ENCODE measurements at regions not wholly inside any gene's neighbourhood (a gene's known extent, or its start where the extent isn't known, plus 50 kb on each side); places are given as distances from the start of the nearest gene placed in this dataset.
A peak's percentile ranks its signal among the peaks of the same experiment; 100 is the strongest.

- no peak for DNase-seq
Measured at GRCh38 chr1:57794078-57794477, 370.2 kb upstream of the DAB1 start.

DNA sequence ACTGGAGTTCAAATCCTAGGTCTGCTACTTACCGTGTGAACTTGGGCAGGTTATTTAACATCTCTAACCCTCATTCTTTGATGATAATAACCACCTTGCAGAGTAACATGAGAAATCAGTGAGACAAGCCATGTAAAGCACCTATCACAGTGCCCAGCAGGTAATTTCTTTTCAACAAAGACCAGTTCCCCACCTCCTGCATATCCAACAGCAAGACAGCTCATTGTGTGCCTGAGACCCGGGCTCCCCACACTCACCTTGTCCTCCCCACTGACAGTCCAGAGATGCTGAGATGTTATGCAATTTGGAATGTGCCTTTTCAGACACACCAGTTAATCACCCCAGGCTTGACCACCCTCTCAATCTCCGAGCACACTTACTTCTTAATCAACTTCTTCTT, 367.6 kb upstream of the DAB1 start:
- no peak for DNase-seq

- DNase-seq: no peak
Measured at GRCh38 chr1:57789936-57790335, 366.1 kb upstream of the DAB1 start.

DNA sequence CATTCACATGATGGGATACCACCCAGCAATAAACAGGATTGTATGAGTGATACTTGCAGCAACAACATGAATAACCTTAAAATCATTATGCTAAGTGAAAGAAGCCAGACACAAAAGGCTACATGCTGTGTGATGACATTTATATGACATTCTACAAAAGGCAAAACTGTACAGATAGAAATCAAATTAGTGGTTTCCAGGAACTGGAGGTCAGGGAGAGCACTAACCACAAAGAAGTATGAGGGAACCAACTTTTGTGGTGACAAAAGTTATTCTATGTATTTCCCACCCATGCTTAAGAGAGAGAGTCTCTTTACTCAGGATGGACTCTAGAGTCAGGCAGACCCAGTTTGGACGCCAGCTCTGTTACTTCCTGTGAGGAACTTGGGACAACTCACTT, 364.5 kb upstream of the DAB1 start:
- no peak for DNase-seq

DNA sequence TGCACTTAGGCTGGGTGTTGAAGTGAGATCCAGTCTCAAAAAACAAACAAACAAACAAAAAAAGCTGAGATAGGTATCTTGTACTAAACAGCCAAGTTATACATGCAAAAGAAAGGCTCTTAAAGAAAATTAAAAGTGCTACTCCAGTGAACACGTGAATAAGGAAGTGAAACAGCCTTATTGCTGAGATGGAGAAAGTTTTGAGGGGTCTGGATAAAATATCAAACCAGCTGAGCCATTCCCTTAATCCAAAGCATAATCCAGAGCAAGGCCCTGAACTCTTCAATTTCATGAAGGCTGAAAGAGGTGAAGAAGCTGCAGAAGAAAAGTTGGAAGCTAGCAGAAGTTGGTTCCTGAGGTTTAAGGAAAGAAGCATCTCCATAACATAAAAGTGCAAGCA, 360.5 kb upstream of the DAB1 start:
- no peak for DNase-seq

- no peak for DNase-seq
Measured at GRCh38 chr1:57782357-57782756, 358.5 kb upstream of the DAB1 start.

GRCh38 chr1:57772580-57773195, 348.8 kb upstream of the DAB1 start:
- no peak for DNase-seq

DNA sequence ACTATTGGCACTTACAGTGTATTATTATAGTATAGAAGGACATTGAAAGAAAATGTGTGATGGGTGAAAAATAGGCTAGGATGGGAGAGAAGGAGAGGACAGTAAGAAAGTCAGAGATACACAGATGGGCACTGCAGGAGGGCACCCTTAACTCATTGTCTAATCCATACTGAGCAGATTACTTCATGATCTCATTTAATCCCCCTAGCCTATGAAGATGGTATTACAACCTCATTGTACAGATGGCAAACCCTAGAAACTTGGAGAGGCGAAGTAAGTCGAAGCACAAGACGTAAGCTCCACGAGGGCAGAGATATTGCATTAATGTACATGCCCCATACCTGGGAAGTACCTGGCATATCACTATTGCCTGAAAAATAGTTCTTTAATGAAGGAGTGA, 346.9 kb upstream of the DAB1 start:
- peak; percentile 8 for DNase-seq

DNA sequence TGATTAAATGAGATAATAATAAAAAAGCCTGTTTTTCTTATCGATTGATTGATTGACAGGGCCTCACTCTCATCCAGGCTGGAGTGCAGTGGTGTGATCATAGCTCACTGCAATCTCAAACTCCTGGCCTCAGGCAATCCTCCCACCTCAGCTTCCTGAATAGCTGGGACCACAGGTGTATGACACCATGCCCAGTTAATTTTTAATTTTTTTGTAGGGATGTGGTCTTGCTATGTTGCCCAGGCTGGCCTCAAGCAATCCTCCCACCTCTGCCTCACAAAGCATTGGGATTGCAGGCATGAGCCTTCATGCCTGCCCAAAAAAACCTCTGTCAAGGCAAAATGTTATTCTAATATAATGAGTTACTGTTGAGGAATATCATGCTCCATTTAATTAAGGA, 346.4 kb upstream of the DAB1 start:
- no peak for DNase-seq

- DNase-seq: no peak
Measured at GRCh38 chr1:57761628-57762027, 337.8 kb upstream of the DAB1 start.

DNA sequence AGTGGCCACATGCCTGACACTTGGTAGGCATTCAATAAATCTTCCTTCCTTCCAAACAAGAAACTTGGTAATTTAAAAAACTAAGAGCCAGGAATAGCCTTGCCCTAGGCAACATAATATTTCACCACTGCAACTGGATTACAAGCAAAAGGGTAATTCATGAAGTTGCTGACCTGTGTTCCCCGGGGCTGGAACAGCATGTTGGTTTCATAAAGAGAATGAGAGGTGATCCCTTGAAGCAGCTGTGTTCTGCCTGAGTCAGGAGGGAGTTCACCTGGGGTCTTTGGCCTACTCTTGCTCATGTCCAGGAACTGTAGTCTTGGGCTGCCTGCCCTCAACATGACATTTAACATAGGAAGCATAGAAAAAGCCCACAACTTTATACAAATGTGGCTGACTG, 329.0 kb upstream of the DAB1 start:
- DNase-seq: no peak

- DNase-seq: no peak
Measured at GRCh38 chr1:57748719-57749118, 324.9 kb upstream of the DAB1 start.

GRCh38 chr1:57747818-57748217, 324.0 kb upstream of the DAB1 start:
- no peak for DNase-seq

- no peak for DNase-seq
Measured at GRCh38 chr1:57741521-57741920, 317.7 kb upstream of the DAB1 start.

- DNase-seq: no peak
Measured at GRCh38 chr1:57736940-57737339, 313.1 kb upstream of the DAB1 start.

- DNase-seq: no peak
Measured at GRCh38 chr1:57729181-57729580, 305.3 kb upstream of the DAB1 start.

DNA sequence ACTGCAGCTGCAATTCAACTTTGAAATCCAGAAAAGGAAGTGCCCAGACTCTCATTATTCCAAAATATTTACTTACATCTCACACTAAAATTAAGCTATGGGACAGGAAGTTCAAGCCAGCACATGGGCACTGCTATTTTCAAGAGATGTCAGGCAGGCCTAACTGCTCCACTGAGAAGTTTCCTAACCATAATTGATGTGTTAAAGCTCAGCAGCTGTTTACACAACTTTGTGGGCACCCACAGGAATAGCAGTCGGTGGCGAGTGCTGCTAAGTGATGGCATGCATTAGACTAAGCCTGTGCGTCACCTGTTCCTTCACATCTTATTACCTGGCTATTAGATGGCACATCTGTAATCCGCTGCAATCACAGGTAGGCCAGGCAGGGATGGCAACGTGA, 303.3 kb upstream of the DAB1 start:
- DNase-seq: no peak

GRCh38 chr1:57725318-57725717, 301.5 kb upstream of the DAB1 start:
- DNase-seq: no peak

GRCh38 chr1:57724535-57724934, 300.7 kb upstream of the DAB1 start:
- no peak for DNase-seq

DNA sequence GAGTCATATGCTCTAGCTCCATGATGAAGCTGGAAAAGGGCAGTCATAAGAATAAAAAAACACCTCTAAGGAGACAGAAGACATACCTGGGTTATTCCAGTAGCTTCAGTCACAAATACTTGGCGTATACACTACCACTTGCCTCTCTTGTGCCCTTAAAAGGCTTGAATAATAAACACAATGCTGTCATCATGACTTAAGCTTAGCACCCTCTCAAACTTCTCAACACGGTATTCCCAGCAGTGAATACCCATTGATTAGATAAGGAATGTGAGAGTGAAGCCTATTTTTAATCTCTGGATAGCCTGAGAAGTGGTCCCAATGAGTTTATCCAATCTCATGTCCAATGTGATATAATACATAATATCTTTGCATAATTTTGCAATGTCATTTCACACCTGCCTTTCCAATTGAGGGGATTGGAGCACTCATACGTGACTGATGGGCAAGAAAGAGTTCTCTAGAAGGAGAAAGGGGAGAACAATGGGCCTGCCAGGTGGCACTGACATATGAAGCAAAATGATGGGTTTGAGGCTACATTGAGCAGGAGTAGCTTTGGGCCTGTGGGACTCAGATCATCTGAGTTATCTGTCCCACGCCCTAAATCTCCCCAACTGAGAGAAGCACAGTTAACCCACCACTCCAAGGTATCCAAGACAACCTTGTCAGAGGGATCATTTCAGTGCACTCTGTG, 298.6 kb upstream of the DAB1 start:
- DNase-seq: no peak

- no peak for DNase-seq
Measured at GRCh38 chr1:57721001-57721400, 297.1 kb upstream of the DAB1 start.

- DNase-seq: no peak
Measured at GRCh38 chr1:57719274-57719673, 295.4 kb upstream of the DAB1 start.

DNA sequence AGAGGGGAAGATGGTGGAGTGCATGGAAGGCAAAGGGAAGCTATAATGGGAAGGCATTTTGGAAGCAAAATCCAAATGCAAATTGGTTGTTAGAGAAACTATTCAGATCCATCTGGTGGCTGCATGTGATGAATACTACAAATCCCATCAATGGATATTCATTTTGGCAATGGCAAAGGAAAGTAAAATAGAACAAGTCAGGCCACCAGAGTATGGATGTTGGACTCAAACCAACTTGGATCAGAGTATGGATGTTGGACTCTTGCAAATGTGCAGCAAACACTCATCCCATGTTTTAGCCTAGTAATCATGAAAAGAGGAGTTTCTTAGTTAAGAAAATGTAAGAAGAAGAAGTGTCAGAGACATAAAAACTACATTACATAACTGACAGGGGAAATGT, 289.6 kb upstream of the DAB1 start:
- no peak for DNase-seq

GRCh38 chr1:57712846-57713245, 289.0 kb upstream of the DAB1 start:
- DNase-seq: no peak

DNA sequence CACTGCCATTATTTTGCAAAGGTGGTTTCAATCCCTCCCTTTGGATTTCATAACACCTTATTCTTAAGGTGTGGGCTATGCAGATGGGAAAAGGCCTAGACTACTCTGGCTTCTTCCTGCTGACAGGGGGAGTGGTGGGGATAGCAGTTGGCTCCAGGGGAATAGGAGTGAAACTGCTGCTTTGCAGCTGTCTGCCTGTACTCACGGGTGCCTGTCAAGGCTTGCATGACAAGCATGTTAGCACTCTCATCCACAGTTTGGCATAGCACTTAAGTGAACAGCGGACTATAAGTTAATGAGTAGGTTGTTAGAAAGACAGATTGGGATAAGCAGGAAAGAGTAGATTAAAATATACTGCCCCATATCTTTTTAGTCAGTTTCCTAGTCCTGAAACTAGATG, 287.5 kb upstream of the DAB1 start:
- DNase-seq: no peak
